Breast epithelium (tissue), 4 donors: ENCODE measurements at regions not wholly inside any gene's neighbourhood (a gene's known extent, or its start where the extent isn't known, plus 50 kb on each side); places are given as distances from the start of the nearest gene placed in this dataset.

Experiments used
- DNase-seq, 2 donors: peaks; one replicate each; pipeline ENCODE4 v3.0.0-alpha.2; 2019; ENCODE audit warnings: low spot score in 2 of 2
- H3K27ac ChIP-seq, 2 donors: fragments of 200-600 bp; sonication (generic) in 1 of 2; one replicate each; pipeline ENCODE4 v1.5.1; 2016 to 2019; ENCODE audit warnings: mild to moderate bottlenecking in 1 of 2
- H3K27me3 ChIP-seq, 2 donors: fragments of 200-600 bp; sonication (generic) in 1 of 2; one replicate each; pipeline versions ENCODE4 v1.5.1 to v1.6.0; 2017 to 2019; ENCODE audit warnings: control low read depth in 1 of 2, mild to moderate bottlenecking in 1 of 2
- H3K36me3 ChIP-seq: fragments of 200-600 bp; one replicate; pipeline ENCODE4 v1.5.1; 2019
- H3K4me1 ChIP-seq, 2 donors: fragments of 200-600 bp; sonication (generic); one replicate each; pipeline ENCODE4 v1.5.1; 2016 to 2019; ENCODE audit warnings: control low read depth in 1 of 2
- H3K4me3 ChIP-seq, 3 donors: fragments of 200-600 bp; sonication (generic); 1 replicate in 2 of 3; 2 replicates in 1 of 3; pipeline ENCODE4 v1.5.1; 2016 to 2019; ENCODE audit warnings: mild to moderate bottlenecking in 3 of 3, moderate library complexity in 2 of 3
- H3K9me3 ChIP-seq, 2 donors: fragments of 200-600 bp; sonication (generic) in 1 of 2; one replicate each; pipeline ENCODE4 v1.5.1; 2016 to 2019; ENCODE audit warnings: control low read depth in 1 of 2
- CTCF ChIP-seq, 3 donors: fragments of 450-650 bp; IDR thresholded peaks; one replicate each; pipeline ENCODE4 v1.5.1; 2016 to 2017; ENCODE audit warnings: antibody characterized with exemption in 3 of 3, mild to moderate bottlenecking in 3 of 3, moderate library complexity in 3 of 3
- POLR2A ChIP-seq: fragments of 450-650 bp; IDR thresholded peaks from one replicate; pipeline ENCODE4 v1.6.1; 2016; ENCODE audit warnings: antibody characterized with exemption, mild to moderate bottlenecking, moderate library complexity
- POLR2AphosphoS5 ChIP-seq, 3 donors: sonication (generic); formaldehyde crosslinking; IDR thresholded peaks; one replicate each; pipeline ENCODE4 v1.6.1; 2017; ENCODE audit warnings: antibody characterized with exemption in 3 of 3
- intact Hi-C: fragments of 100-400 bp; cut with DNase I; formaldehyde crosslinking; loops from one replicate; pipeline ENCODE4 v1.15.1; 2023; ENCODE audit warnings: low total_unique reads

GRCh38 chr12:126182619-126183236, 1117.5 kb downstream of the AACS start:
- intact Hi-C loops = no loop called here

GRCh38 chr12:126185025-126185424, 1119.8 kb downstream of the AACS start:
- DNase-seq = no peak
- Histone ChIP-seq H3K9me3 (no peaks in the 10 kb centered on the region), H3K36me3 (no peaks in the 10 kb centered on the region), H3K4me3 (no peak overlapping the region), H3K27me3 (no peaks in the 10 kb centered on the region), H3K27ac (no peak overlapping the region), H3K4me1 (no peaks in the 10 kb centered on the region)
- TF ChIP-seq POLR2AphosphoS5 (IDR thresholded peaks at IDR 0.05) = no peak
- no peak for TF ChIP-seq POLR2A
- no peak for TF ChIP-seq CTCF (IDR thresholded peaks at IDR 0.05)
- intact Hi-C loops = no loop called here

More at GRCh38 chr12:126182619-126183236, 1117.5 kb downstream of the AACS start:
- Histone ChIP-seq H3K27ac (no peak overlapping the region), H3K9me3 (no peaks in the 10 kb centered on the region), H3K27me3 (no peaks in the 10 kb centered on the region), H3K36me3 (no peaks in the 10 kb centered on the region), H3K4me3 (no peak overlapping the region), H3K4me1 (no peaks in the 10 kb centered on the region)
- DNase-seq = no peak
- TF ChIP-seq POLR2A (no peak), POLR2AphosphoS5 (IDR thresholded peaks at IDR 0.05) (no peak), CTCF (IDR thresholded peaks at IDR 0.05) (no peak)

GRCh38 chr12:126189856-126190255, 1124.6 kb downstream of the AACS start:
- Histone ChIP-seq H3K36me3 (no peaks in the 10 kb centered on the region), H3K27ac (no peak overlapping the region), H3K9me3 (no peaks in the 10 kb centered on the region), H3K4me3 (no peak overlapping the region), H3K27me3 (peaks cover 0 to 9% of the 10 kb centered on the region in 2 donors), H3K4me1 (no peaks in the 10 kb centered on the region)
- no peak for DNase-seq
- intact Hi-C loops = no loop called here
- TF ChIP-seq POLR2A (no peak), CTCF (IDR thresholded peaks at IDR 0.05) (no peak), POLR2AphosphoS5 (IDR thresholded peaks at IDR 0.05) (no peak)

GRCh38 chr12:126191031-126191891, 1126.0 kb downstream of the AACS start:
- no peak for DNase-seq
- Histone ChIP-seq H3K27me3 (peaks cover 0 to 9% of the 10 kb centered on the region in 2 donors), H3K36me3 (no peaks in the 10 kb centered on the region), H3K9me3 (no peaks in the 10 kb centered on the region), H3K27ac (no peak overlapping the region), H3K4me3 (peak overlapping the region in 2 of 3 donors; percentile 42 to 57), H3K4me1 (no peaks in the 10 kb centered on the region)
- no peak for TF ChIP-seq POLR2A
- TF ChIP-seq POLR2AphosphoS5 (IDR thresholded peaks at IDR 0.05) = no peak
- TF ChIP-seq CTCF (IDR thresholded peaks at IDR 0.05) = no peak
- intact Hi-C loops = no loop called here

GRCh38 chr12:126191949-126192348, 1126.7 kb downstream of the AACS start:
- no peaks in the 10 kb centered on the region for H3K9me3 ChIP-seq
- intact Hi-C loops = no loop called here
- no peak for DNase-seq
- H3K4me1 ChIP-seq = no peaks in the 10 kb centered on the region
- H3K27me3 ChIP-seq = peaks cover 0 to 9% of the 10 kb centered on the region in 2 donors
- TF ChIP-seq POLR2A (no peak), POLR2AphosphoS5 (IDR thresholded peaks at IDR 0.05) (no peak), CTCF (IDR thresholded peaks at IDR 0.05) (no peak)
- H3K36me3 ChIP-seq = no peaks in the 10 kb centered on the region
- H3K27ac ChIP-seq = no peak overlapping the region
- no peak overlapping the region for H3K4me3 ChIP-seq
